ENCODE measurements at regions not wholly inside any gene's neighbourhood (a gene's known extent, or its start where the extent isn't known, plus 50 kb on each side); places are given as distances from the start of the nearest gene placed in this dataset.

DNA sequence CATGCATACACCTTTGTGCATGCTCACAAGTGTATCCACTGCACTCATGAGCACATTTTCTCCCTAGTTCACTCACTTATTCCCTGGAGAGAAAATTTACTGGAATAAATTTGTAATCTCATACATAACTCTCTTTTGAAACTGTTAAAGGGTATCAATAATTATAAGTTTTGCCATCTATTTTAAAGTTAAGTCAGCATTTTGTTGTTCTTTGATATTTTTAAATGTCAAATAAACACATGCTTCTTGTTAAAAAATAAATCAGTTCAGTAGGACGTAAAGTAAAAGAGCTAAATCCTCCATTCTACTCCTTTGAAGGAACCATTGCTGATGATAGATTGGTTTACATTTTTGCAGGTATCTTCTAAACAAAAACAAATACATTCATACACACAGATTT, 522.1 kb downstream of the NR4A2 start:
- DNase-seq: no peak

DNA sequence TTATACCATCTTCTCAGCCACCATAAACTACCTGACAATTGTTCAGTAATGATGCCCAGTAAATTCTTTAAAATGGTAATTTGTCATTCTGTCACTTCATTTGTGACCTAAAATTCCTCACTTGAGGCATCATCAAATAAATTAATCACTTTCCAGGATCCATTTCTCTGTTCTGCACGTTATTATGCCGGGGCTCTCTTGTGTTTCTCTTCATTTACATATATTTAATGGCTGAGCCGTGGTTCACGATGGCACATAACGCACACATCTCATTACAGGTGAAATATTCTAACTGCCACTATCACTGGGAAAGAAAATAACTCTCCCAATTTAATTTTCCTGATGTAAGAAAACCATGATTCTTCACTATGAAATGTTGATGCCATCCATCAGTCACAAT, 529.6 kb downstream of the NR4A2 start:
- DNase-seq: no peak

DNA sequence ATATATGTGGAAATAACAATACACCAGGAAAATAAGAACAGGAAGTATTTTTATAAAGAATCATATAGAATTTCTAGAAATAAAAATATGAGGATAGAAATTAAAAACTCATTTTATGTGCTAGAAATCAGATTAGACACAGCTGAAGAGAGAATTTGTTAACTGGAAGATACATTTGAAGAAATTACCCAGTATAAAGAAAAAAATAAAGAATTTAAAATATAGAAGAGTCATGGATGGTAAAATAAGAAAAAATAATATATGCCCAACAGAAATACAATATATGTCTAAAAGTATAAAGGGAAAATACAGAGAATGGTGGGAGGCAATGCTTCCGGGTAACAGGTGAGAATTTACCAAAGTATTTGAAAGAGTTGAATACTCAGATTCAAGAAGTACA, 539.9 kb downstream of the NR4A2 start:
- DNase-seq: no peak

DNA sequence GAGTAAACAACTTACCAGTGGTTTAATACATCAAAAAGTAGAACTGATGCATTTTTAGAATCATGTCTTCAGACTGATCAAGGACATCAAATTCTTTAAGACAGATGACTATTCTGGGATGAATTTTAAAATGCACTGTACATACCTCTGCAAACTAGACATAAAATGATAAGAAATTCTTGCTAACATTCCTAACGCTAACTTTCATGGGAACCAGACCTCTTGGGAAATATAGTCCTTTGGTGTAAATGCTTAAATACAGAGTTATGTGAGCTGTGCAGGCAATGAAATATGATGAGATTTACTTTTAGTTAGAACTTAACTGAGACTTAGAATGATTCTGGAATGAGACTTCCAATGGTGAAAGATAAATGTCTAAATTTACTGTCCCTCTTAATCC, 562.0 kb downstream of the NR4A2 start:
- no peak for DNase-seq

DNA sequence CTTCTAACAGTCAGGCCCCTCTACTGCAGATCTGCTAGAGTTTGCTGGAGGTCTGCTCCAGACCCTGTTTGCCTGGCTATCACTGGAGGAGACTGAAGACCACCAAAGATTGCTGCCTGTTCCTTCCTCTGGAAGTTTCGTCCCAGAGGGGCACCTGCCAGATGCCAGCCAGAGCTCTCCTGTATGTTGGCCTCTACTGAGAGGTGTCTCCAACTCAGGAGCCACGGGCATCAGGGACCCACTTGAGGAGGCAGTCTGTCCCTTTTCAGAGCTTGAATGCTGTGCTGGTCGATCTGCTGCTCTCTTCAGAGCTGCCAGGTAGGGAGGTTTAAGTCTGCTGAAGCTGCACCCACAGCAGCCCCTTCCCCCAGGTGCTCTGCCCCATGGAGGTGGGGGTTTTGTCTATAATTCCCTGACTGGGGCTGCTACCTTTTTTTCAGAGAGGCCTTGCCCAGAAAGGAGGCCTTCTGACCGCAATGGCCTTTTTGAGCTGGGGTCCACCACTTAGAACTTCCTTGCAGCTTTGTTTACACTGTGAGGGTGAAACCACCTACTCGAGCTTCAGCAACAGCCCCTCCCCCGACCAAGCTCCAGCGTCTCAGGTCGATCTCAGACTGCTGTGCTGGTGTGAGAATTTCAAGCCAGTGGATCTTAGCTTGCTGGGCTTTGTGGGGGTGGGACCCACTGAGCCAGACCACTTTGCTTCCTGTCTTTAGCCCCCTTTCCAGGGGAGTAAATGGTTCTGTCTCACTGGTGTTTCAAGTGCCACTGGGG, 566.0 kb downstream of the NR4A2 start:
- DNase-seq: no peak

DNA sequence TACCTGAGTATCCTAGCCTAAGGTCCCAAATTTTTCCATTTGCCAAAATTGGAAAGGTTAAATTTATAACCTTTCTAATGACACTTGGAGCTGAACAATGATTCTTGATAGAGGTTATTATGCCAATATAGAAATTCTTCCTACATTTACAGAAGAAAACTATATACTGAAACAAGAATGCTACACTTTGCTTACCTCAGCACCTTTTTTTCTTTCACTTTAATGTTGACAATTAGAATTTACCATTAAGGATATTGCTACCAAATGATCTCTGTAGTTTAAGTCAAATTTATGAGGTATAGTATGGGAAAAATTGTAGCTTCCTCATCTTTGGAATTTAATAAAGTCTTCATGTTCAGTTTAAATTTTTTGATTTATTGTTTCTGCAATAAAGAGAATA, 577.0 kb downstream of the NR4A2 start:
- no peak for DNase-seq

DNA sequence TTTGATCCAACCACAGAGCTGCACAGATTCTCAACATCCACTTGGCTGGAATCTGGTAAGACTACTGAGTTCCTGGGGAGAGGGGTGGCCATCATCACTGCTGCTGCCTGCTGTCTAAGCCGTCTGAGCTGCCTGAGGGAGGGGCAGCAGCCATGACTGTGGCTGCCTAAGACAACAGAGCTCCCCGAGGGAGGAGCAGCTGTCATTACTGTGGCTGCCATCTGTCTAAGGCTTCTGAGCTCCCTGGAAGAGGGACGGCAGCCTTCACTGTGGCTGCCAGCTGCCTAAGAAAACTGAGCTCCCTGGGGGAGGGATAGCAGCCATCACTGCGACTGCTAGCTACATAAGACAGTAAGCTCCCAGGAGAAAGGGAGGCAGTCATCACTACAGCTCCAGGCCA, 584.4 kb downstream of the NR4A2 start:
- no peak for DNase-seq

DNA sequence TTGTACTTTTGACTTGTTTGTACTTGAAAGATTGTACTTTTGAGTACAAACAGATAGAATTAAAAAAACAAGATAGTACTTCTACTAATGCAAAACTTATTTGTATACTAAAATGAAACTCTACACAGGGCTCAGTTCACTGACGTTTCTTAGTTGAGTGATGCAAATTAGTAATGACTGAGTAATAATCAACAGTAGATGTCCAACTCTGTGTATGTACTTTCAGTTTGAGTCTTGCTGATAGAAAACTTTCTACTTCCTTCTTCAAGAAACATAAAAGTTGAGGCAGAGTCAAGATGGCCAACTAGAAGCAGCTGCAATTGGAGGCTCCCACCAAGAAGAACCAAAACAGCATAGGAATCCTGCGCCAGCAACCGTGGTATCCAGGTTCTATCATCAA, 585.0 kb downstream of the NR4A2 start:
- no peak for DNase-seq

DNA sequence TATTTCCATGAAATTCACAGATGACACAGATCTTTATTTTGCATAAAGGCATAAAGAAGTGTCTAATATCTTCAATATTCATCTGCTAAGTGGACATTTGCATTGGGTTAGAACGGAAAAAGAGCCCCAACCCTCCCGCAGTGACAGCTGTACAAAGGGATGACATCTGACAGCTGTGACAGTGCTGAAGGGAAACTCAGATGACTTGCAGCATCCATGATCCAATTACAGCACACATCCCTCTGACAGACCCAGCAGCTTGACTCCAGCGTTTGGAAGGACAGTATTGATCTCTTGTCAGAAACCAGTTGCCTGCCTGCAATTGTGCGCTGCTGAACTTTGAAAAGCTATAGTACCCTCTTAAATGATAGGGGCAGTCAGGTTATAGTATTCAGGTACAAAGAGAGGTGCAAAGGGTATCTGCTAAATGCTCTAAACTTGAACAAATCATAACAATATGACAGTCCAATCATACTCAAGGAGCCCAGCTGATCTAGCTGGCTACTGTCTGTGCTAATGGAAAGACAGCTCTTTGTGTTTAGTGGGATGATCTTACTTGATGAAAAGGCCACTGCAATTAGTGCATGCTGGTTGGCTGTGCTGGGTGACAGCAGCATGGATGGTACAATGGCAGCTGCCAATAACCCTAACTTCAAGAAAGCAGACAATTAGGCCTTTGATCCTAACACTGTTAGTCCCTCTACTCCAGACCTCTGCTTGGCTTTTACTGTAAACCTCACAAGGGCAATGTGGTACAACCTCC, 599.2 kb downstream of the NR4A2 start:
- peak in 30 of 51 donors; percentile 2 to 91 (median 38) for DNase-seq

DNA sequence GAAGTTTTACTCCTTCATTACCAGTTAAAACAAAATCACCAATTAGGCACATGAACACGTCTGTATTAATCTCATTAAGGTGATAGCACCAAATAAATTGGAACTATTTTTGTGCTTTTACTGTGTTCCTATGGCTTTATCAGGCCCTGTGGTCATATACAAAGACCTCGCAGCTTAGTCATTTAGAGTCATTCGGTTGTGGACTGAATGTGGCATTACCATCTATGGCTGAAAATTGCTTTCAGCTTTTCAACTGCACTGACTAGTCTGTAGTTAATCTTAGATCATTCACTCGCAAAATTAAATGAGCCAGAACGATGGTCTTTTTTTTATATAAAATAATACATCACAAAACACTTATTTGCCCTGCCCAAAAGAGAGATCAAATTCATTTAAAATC, 601.7 kb downstream of the NR4A2 start:
- DNase-seq: no peak

DNA sequence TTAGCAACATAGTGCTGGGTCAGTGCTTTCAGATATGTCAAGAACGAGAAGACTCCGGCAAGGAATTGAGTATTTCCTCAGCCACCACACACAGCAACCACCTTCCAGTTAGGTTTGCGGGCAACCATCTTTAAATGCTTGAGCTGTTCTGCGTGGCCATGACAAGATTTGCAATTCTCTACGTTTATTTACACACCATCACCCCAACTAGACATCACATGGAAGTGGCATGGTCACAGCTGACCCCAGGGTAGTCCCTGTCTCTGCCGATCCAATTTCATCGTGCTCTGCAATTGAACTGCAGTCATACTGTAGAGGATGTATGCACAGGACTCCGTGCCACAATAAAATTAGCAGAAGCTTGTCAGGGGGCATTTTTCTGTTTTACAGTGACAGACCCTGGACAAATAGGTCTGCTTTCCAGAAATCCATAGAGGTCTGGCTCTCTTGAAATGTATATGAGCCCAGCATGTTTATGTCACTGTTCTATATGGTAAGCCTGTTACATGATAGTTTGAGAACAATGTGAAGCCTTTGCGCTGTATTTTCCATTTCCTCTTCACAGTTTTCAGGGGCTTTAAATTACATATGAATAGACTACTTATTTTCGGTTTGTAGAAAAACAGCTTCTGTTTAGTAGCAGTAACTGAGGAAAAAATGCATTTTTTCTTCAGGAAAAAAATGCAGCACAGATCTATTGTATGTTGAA, 605.2 kb downstream of the NR4A2 start:
- DNase-seq: no peak

DNA sequence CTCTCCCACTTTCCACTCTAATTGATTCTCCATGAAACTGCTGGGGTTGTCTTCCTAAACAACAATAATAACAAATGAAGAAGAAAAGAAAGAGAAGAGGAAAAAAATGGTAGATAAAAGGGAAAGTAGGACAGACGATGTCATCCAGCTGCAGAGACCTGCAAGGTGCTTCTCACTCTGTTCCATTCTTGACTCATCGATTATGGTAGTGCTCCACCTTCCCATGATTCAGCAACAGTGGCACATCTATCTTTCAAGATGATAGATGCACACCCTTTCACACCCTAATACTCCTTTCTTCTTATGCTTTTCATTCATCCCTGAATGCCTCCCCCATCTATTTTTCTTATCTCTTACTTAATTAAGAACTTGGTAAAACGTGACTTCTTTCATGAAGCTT, 610.2 kb downstream of the NR4A2 start:
- no peak for DNase-seq

DNA sequence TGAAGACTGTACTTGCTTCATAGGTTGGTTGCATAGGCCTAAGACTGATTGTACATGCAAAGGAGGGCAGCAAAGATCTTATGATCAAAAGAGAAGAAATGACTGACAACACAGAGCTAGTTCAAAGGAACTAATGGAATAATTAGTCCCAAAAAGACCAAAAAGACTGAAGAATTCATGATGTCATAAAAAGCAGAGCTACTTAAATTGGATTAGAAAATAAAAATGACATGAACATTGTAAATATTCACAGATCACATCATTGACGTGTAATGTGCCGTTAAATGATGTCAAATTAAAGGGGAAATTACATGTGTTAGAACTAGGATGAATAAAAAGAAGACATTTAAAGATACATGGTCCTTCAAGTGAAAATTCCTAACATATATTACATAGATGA, 616.8 kb downstream of the NR4A2 start:
- DNase-seq: no peak

DNA sequence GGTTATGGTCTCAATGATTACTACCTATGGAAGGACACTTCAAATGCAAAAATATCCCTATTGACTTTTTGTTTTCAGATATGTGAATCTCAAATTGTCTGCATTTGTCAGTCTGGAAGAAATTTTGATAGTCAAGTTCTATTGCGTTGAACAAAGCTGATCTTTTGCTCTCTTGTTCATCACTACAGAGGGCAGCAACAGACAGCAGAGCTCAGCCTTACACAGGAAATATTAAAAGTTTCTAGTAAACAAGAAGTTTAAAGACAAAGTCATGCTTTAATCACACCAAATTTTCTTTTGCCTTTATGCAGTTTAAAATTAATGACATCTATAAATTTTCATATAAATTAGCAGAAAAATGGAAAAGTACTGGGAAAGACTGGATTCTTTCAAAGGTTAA, 617.5 kb downstream of the NR4A2 start:
- DNase-seq: no peak

DNA sequence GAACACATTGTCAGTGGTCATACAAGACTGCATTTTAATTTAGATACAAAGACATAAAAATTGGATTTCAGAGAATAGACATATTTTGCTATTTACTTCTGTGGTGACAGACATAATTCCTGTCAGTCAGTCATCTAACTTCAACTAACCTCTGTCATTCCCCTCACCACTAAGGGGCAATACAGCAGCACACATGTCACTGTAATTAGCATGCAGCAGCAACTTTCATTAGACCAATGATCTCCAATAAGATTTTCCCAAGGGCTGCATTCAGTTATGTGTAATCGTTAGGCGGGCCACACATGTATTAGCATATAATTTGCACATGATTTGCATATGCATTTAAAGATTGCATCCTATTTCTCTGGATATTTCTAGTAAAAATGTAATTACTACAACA, 624.5 kb downstream of the NR4A2 start:
- DNase-seq: peak in 1 of 51 donors; percentile 17

DNA sequence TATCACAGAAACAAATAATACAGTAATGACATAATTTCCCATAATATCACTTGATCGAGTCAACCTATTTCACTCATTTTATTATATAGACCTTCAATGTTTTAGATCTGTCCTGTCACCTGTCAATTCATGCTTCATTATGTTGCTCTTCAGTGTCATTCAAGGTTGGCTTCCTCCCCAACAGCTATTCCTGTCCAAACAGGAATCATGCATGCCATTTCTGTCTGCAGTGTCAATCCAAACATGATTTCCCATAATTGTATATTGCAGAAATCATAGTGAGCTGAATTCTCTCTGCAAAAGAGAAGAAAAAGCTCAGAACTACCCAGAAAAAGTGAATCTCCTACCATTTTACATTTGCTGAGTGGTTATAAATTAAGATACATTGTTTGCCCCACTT, 628.6 kb downstream of the NR4A2 start:
- DNase-seq: no peak

DNA sequence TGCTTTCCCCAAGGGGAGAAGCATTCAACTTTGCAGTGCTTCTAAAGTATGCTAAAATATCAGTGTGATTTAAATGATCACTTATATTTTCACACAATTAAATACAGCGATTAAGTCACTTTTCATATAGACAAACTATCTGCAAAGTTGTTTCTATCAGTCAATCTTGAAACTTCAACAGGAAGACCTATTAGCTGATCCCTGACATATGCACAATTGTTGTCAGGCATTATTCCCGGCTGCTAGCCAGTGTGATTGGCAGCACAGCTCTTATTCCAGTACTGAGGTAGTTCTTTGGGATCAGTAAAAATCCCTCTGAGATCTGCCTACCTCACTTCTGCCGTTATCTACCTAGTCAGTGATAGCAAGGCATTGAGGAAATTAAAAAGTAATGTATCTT, 629.5 kb downstream of the NR4A2 start:
- no peak for DNase-seq

DNA sequence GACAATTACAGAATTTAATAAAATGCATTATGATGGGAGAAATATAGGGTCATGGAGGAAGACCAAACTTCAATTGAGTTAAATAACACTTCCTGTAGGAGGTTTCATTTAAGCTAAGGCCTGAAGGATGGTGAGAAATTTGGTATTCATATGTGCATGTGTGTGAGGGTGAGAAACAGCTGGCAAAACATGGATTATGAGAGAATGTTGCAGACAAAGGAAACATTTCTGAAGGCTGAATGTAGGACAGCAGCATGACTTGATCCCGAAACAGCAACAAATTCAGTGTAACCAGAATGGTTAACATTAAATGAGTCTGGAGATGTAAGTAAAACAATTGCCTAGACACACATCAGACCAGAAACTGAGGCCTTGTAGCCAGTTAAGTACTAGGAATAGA, 630.8 kb downstream of the NR4A2 start:
- no peak for DNase-seq

DNA sequence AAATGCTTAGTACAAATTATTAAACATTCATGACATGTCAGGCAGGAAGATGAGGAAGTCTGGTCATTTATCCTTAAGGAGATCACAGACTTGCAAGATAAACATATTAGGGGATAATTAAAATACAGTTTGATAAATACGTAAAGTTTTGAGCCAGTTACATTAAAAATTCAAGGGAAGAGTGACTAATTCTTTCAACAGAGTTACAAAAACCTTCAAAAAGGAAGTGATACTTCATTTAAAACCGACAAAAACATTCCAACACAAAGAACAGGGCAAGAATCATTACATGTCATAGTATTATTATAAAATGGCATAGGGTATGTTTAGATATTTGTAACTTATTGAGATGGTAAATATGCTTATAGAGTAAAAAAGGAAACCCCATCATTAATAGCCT, 636.0 kb downstream of the NR4A2 start:
- DNase-seq: no peak

DNA sequence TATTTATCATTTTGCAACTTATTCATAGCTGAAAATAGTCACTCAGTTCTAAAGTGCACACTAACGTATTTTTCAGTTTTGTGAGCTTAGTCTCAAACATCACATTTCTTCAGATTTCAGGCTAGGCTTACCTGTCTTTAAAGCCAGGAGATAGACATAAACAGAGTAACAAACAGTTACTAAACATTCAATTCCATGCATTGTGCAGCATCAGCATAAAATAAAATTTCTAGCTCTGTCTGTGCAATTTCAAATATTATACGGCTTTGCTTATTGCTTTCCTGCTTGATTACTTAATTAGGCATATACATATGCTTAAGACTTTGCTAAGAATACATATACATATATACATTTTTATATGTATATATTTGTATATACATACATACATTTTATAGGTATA, 637.0 kb downstream of the NR4A2 start:
- no peak for DNase-seq

DNA sequence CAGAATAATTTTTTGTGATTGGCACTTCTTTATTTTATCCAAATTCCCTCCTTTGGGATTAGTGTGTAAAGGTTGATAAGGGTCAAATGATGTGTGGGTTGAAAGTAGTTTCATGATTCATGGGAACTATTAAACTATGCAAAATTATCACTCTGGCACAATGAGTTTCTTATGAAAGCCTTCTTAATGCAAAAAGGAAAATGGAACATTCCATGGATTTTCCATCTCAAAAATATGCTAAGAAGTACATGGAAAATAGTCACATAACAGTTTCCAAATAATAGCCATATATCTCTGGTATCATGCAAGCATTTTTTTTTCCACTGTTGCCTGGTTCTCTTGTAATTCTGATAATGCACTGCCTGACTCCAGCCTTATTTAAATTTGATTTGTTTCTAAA, 639.7 kb downstream of the NR4A2 start:
- DNase-seq: no peak

DNA sequence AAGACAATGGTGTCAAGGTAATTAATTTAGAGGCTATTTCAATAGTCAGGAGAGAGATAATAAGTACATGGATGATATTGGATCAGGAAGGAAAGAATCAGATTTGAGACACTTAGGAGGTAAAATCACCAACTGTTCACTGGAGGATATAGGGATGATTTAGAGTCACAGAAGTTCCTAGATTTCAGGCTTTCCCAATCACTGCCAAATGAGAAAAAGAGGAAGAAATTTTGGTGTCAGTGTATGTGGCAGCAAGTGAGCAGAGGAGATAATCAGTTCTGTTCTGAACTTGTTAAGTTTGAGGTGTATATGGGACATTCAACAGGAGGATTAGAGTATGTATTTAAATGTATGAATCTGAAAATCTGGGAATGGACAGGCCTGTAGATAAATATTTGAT, 640.4 kb downstream of the NR4A2 start:
- no peak for DNase-seq

DNA sequence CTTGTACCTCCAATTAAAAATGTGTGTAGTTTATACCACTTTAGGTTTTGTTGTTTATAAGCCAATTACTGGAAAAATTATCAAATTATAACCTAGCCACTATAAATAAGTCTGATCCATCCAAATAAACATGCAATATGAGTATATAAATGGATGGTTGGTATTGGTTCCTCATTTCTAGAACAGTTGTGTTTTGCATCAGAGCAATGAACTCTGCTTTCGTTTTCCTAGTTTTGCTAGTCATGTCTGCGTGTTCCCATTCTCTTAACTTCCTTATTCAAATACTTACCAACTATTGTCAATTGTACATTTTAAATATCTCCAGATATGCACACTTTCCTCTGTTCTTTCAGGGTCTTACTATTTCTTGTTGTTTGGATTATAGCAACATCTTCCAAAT, 641.7 kb downstream of the NR4A2 start:
- DNase-seq: peak in 1 of 51 donors; percentile 12

All from hypothalamus (tissue), 51 donors.